HG02610 (cell line): ENCODE measurements at regions not wholly inside any gene's neighbourhood (a gene's known extent, or its start where the extent isn't known, plus 50 kb on each side); places are given as distances from the start of the nearest gene placed in this dataset.
"Not testable (repeated sequence)": the region's sequence is repeated elsewhere in the genome, so short reads cannot be mapped to it uniquely, and the experiment has no call there.

ENCODE experiments used
- ATAC-seq: cut with Tn5 transposase; IDR thresholded peaks from one replicate; pipeline ENCODE4 v1.9.1; 2021; ENCODE audit warnings: mild to moderate bottlenecking, moderate library complexity; ENCODE audit not compliant: unreplicated experiment

- no peak for ATAC-seq
Measured at GRCh38 chr4:31807036-31807435, 1086.9 kb downstream of the PCDH7 start.

DNA sequence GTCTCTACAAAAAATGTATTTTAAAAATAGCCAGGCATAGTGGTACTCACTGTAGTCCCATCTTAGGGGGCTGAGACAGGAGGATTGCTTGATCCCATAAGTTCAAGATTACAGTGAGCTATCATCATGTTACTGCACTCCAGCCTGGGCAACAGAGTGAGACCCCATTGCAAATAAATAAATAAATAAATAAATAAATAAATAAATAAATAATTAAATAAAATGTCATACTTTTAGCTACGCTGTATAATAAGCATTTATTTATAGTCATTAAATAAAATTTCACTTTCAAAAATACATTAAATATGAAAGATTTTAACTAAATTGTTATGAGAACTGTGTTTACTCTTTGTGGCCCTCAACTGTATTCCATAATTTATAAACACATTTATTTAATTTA is 1124.2 kb downstream of the PCDH7 start:
- ATAC-seq: no peak

GRCh38 chr4:31851946-31852345 is 1131.8 kb downstream of the PCDH7 start:
- ATAC-seq: no peak

- ATAC-seq: no peak
Measured at GRCh38 chr4:31877429-31877828, 1157.3 kb downstream of the PCDH7 start.

DNA sequence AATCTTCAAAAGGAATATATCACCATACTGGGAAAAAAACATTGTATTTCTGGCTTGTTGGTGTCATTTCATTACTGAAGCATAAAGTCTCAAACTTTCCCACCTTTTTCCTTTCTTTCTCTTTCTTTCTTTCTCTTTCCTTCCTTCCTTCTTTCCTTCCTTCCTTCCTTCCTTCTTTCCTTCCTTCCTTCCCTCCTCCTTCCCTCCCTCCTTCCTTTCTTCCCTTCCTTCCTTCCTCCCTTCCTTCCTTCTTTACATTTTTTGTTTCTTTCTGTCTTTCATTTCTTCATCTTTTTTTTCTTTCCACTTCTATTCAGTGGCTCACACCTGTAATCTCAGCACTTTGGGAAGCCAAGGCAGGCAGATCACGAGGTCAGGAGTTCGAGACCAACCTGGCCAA is 1160.7 kb downstream of the PCDH7 start:
- ATAC-seq: not testable (repeated sequence)

GRCh38 chr4:31896349-31896748 is 1176.2 kb downstream of the PCDH7 start:
- ATAC-seq: no peak

DNA sequence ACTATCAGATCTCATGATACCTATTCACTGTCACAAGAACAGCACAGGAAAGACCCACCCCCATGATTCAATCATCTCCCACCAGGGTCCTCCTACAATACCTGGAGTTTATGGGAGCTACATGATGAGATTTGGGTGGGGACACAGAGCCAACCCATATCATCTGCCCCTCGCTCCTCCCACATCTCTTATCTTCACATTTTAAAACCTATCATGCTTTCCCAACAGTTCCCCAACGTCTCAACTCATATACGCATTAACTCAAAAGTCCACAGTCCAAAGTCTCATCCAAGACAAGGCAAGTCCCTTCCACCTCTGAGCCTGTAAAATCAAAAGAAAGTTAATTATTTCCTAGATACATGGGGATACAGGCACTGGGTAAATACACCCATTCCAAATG is 1185.2 kb downstream of the PCDH7 start:
- no peak for ATAC-seq

DNA sequence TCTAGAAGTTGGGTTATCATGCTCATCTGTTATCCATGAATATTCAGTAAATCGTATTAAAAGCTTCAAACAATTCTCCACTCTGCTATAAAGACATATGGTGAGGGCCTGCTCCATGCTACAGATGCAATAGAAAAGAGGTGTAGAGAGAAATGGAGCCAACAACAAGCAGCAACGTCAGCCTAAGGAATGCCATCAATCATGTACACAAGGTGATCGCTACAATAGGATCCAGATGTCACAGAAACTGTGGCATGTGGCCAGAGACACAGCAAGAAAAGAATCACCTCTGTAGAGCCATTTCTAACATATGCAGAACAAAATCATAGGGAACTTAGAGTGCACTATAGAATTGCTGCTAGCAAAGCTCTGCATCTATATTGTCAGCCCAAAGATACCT is 1188.1 kb downstream of the PCDH7 start:
- no peak for ATAC-seq

- no peak for ATAC-seq
Measured at GRCh38 chr4:31917334-31917733, 1197.2 kb downstream of the PCDH7 start.

DNA sequence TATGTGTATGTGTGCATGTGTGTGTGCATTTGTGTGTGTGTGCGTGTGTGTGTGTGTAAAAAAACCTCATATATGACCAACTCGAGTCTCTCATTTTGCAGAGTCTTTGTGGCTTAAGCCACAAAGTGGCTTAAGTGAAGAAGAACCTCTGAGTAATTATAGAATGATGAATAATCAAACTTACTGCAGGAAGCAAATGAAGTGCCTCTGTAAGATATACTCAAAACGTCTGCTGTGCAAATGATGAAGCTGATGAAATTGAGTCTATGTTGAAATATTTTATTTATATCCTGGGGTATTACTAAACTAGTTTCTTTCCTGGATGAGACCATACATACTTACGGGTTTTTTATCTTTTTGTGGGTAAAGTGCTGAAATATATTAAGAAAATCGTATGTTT is 1198.7 kb downstream of the PCDH7 start:
- ATAC-seq: no peak

GRCh38 chr4:31923634-31924033 is 1203.5 kb downstream of the PCDH7 start:
- no peak for ATAC-seq

DNA sequence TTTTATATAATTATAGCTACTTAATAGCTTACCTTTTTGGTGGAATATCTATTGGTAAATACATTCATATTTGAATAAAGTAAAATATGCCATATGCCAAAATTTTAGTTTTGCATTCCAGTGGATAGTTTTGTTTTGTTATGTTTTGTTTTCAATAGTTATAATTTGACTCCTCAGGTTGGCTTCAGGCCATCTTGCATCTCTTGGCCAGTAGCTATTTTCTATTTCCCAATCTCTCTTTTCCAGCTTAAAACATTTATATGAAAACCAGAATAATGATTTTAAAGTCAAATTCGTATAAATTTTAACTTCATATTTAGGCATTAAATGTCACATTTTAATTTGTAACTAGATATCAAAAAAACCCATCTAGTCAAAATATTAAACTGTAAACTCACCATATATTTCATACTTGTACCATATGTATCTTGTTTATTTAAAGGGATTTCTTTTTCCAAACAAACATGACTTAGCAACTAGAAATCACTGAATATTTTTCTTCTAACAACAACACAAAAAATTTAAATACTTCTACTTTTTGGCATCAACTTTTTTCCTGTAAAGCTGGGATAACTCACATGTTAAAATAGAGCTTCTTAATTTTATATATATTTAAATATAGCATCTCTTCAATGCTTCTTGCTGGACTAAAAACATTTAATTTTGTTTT is 1209.6 kb downstream of the PCDH7 start:
- ATAC-seq: no peak

GRCh38 chr4:31946456-31946855 is 1226.3 kb downstream of the PCDH7 start:
- no peak for ATAC-seq

- ATAC-seq: no peak
Measured at GRCh38 chr4:31947101-31947500, 1226.9 kb downstream of the PCDH7 start.

DNA sequence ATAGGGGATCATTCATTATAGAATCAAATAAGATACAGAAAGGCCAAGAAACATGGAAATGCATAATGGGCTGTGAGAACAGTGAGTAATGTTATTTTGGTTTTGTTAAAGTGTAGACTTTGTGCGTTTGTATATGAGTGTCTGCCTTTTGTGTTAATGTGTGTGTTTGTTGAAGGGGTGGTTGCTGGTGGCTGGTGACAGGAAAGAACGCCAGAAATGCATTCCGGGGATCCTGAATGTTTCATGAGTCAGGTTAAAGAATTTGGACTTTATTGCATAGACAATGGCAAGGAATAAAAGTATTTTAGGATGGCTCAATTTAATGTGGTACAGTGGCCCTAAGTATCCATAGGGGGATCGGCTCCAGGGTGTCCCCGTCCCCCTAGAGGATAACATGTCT is 1228.9 kb downstream of the PCDH7 start:
- ATAC-seq: no peak

DNA sequence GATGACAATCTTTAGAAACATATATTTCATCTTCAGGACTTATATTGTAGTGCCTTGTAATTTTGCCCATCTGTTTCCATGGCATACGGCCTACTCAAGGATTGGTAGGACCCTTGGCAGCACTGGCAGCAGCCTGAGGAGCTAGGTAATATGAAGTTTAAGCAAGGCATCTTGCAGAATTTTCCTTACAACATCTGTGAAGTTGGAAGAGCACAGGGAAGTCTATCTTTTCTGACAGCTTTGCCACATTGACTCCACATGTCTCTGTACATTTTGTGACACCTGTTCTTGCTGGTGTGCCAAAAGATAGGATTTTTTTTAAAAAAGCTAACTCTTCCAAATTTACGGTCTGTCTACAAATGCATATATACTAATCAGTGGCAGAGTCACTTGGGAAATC is 1235.2 kb downstream of the PCDH7 start:
- no peak for ATAC-seq

DNA sequence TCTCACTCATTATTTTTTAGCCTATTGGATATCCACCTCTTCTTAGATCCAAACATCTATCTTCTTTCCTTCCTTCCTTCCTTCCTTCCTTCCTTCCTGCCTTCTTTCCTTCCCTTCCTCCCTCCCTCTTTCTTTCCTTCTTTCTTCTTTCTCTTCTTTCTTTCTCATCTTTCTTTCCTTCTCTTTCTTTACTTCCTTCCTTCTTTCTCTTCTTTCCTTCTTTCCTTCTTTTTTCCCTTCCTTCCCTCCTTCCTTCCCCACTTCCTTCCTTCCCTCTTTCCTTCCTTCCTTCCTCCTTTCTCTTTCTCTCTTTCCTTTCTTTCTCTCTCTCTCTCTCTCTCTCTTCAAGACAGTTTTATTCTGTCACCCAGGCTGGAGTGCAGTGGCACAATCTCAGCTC is 1239.8 kb downstream of the PCDH7 start:
- no peak for ATAC-seq

DNA sequence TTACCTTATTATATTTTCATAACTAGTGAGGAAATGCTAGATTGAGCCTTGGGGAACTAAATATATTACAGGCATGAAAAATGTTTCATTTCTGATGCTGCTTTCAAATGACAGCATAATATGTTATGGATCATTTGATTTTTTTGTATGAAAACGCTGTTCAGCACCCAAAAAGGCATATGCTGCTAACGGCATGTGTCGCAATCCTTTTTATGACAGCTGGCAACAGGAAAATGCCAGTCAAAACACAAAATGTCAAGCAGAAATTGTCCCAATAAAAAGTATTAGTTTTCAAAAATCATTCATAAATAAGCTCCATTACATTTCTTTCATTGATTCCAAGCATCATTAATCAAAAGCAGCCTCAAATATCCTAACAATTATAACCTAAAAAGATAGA is 1244.5 kb downstream of the PCDH7 start:
- no peak for ATAC-seq

- ATAC-seq: no peak
Measured at GRCh38 chr4:31968842-31969241, 1248.7 kb downstream of the PCDH7 start.

DNA sequence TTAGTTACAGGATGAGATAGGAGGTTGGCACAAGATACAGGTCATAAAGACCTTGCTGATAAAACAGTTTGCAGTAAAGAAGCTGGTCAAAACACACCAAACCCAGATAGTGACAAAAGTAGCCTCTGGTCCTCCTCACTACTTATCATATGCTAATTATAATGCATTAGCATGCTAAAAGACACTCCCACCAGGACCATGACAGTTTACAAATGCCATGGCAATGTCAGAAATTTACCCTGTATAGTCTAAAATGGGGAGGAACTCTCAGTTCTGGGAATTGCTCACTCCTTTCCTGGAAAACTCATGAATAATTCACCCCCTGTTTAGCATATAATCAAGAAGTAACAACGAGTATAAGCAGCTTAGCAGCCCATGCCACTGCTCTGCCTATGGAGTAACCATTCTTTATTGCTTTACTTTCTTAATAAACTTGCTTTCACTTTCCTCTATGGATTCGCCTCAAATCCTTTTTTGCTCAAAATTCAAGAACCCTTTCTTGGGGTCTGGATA is 1254.4 kb downstream of the PCDH7 start:
- no peak for ATAC-seq

- no peak for ATAC-seq
Measured at GRCh38 chr4:31979988-31980387, 1259.8 kb downstream of the PCDH7 start.

GRCh38 chr4:31983246-31983645 is 1263.1 kb downstream of the PCDH7 start:
- ATAC-seq: no peak

DNA sequence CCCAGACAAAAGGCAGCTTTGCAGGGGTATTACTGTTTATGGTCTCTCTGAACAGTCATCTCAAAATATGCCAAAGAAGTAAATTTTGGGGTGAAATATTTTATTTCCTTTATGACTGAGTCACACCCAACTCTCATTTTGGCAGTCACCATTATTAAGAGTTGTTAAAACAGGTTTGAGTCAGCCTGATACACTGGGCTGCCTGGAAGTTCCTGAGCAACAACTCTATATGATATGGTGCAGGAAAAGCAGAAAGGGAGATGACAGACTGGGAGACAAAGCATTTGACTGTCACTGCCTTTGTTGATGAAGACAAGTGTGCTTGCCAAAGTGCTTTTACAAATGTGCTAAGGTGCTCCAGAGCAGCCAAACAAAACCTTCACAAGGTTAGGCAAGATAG is 1263.5 kb downstream of the PCDH7 start:
- ATAC-seq: no peak
